Sigmoid colon (tissue), 6 donors: ENCODE measurements at regions not wholly inside any gene's neighbourhood (a gene's known extent, or its start where the extent isn't known, plus 50 kb on each side); places are given as distances from the start of the nearest gene placed in this dataset.
A peak's percentile ranks its signal among the peaks of the same experiment; 100 is the strongest.

ENCODE experiments used
- DNase-seq: peaks from one replicate; pipeline ENCODE4 v3.0.0-alpha.2; 2019
- H3K27ac ChIP-seq, 4 donors: fragments of 200-600 bp; sonication (generic); one replicate each; pipeline ENCODE4 v1.5.1; 2016 to 2019; ENCODE audit warnings: mild to moderate bottlenecking in 1 of 4
- H3K27me3 ChIP-seq, 3 donors: fragments of 200-600 bp; sonication (generic); one replicate each; pipeline ENCODE4 v1.5.1; 2019; ENCODE audit warnings: mild to moderate bottlenecking in 1 of 3
- H3K36me3 ChIP-seq, 4 donors: fragments of 200-600 bp; sonication (generic); one replicate each; pipeline ENCODE4 v1.5.1; 2016 to 2019
- H3K4me1 ChIP-seq, 4 donors: fragments of 200-600 bp; sonication (generic); one replicate each; pipeline ENCODE4 v1.5.1; 2017 to 2019
- H3K4me3 ChIP-seq, 4 donors: fragments of 200-600 bp; sonication (generic); one replicate each; pipeline ENCODE4 v1.5.1; 2017 to 2019; ENCODE audit warnings: mild to moderate bottlenecking in 2 of 4, moderate library complexity in 1 of 4
- H3K9me3 ChIP-seq, 4 donors: fragments of 200-600 bp in 3 of 4; sonication (generic) in 3 of 4; one replicate each; pipeline versions ENCODE4 v1.5.1 to v1.6.1; 2013 to 2019
- EP300 ChIP-seq, 4 donors: sonication (generic); formaldehyde crosslinking; IDR thresholded peaks; one replicate each; pipeline ENCODE4 v1.6.1; 2017; ENCODE audit warnings: antibody characterized with exemption in 4 of 4
- POLR2A ChIP-seq, 2 donors: fragments of 450-650 bp; IDR thresholded peaks; one replicate each; pipeline ENCODE4 v1.6.1; 2016; ENCODE audit warnings: antibody characterized with exemption in 2 of 2, mild to moderate bottlenecking in 2 of 2, moderate library complexity in 2 of 2
- POLR2AphosphoS5 ChIP-seq, 4 donors: sonication (generic); formaldehyde crosslinking; IDR thresholded peaks; one replicate each; pipeline ENCODE4 v1.6.1; 2017; ENCODE audit warnings: antibody characterized with exemption in 4 of 4
- WGBS, 2 donors: extraction: QIAGEN DNeasy Blood & Tissue Kit; methylation state at CpG; one replicate each; pipeline ENCODE4 v1.1.7; 2013; 5-methylcytosine and 5-hydroxymethylcytosine counted together
- intact Hi-C: fragments of 100-400 bp; cut with DNase I; formaldehyde crosslinking; loops from one replicate; pipeline ENCODE4 v1.15.1; 2023
- TF ChIP-seq, protein P1 (sequence below), 4 experiments: fragments of 450-650 bp in 3 of 4; fragments of 200-600 bp in 1 of 4; IDR thresholded peaks; one replicate each; pipeline ENCODE4 v1.5.1; 2016 to 2019; ENCODE audit warnings: antibody characterized with exemption in 4 of 4, mild to moderate bottlenecking in 3 of 4, moderate library complexity in 2 of 4
- donor health status: healthy with polysubstance abuse.
- donor health status: healthy.

DNA sequence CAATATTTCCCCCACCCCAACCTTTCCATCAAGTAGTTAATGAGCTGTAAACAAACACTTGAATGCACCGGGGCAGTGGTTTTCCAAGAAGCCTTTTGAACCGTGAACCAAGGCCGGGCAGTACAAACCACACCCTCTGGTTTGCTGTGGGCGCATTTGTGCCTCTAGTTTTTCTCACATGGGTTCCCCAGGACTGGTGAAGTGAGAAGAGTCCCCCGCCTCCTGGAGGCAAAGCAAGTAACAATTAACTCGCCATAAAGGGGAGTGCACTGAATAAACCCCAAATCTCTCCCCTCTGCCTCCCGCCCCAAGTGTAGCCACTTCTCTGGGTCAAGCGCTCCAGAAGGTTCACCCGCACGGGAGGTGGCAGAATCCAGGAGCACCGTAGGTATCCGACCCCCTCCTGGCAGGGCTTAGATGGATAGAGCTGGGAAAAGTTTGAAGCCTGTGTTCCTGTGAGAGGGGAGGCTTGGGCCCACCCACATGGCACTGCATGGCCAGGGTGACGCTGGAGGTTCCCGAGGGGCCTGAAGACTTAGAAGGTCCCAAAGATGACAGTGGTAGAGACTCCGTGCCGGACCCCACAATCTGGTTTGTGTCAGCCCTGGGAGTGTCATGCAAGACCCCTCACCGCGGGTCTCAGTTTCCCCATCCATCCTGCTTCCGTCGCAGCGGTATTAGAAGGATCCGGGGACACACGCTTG, 182.2 kb downstream of the SMAD2 start:
- TF ChIP-seq, protein P1, sequence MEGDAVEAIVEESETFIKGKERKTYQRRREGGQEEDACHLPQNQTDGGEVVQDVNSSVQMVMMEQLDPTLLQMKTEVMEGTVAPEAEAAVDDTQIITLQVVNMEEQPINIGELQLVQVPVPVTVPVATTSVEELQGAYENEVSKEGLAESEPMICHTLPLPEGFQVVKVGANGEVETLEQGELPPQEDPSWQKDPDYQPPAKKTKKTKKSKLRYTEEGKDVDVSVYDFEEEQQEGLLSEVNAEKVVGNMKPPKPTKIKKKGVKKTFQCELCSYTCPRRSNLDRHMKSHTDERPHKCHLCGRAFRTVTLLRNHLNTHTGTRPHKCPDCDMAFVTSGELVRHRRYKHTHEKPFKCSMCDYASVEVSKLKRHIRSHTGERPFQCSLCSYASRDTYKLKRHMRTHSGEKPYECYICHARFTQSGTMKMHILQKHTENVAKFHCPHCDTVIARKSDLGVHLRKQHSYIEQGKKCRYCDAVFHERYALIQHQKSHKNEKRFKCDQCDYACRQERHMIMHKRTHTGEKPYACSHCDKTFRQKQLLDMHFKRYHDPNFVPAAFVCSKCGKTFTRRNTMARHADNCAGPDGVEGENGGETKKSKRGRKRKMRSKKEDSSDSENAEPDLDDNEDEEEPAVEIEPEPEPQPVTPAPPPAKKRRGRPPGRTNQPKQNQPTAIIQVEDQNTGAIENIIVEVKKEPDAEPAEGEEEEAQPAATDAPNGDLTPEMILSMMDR (IDR thresholded peaks at IDR 0.05), result no peak
- TF ChIP-seq POLR2AphosphoS5 (IDR thresholded peaks at IDR 0.05), result no peak
- no peak for TF ChIP-seq EP300 (IDR thresholded peaks at IDR 0.05)
- TF ChIP-seq POLR2A (IDR thresholded peaks at IDR 0.05), result no peak
- no peaks in the 10 kb centered on the region for H3K27me3 ChIP-seq
- intact Hi-C loops, result loop anchor here (5.0 kb wide), 3 partner anchors 184 to 646 kb away; partner anchors contain the start of gene SMAD2
- no peak overlapping the region for H3K27ac ChIP-seq
- no peak overlapping the region for H3K4me3 ChIP-seq
- peaks cover 0 to 7% (median 4%) of the 10 kb centered on the region in 4 donors for H3K4me1 ChIP-seq
- H3K9me3 ChIP-seq, result no peaks in the 10 kb centered on the region
- H3K36me3 ChIP-seq, result no peaks in the 10 kb centered on the region
- WGBS, 2 donors, result 75% methylated on average over 23 of the region's 23 CpGs
- no peak for DNase-seq

GRCh38 chr18:47747260-47747795, 183.1 kb downstream of the SMAD2 start:
- Histone ChIP-seq H3K27me3 (no peaks in the 10 kb centered on the region), H3K27ac (no peak overlapping the region), H3K4me3 (no peak overlapping the region), H3K36me3 (no peaks in the 10 kb centered on the region), H3K9me3 (no peaks in the 10 kb centered on the region), H3K4me1 (peaks cover 0 to 7% (median 4%) of the 10 kb centered on the region in 4 donors)
- no peak for DNase-seq
- TF ChIP-seq EP300 (IDR thresholded peaks at IDR 0.05) (no peak), POLR2AphosphoS5 (IDR thresholded peaks at IDR 0.05) (no peak), POLR2A (IDR thresholded peaks at IDR 0.05) (no peak)
- TF ChIP-seq, protein P1 (IDR thresholded peaks at IDR 0.05), result no peak
- 91% methylated on average over 12 of the region's 12 CpGs for WGBS, 2 donors
- intact Hi-C loops, result loop anchor here (5.0 kb wide), 3 partner anchors 185 to 645 kb away; partner anchors contain the start of gene SMAD2

DNA sequence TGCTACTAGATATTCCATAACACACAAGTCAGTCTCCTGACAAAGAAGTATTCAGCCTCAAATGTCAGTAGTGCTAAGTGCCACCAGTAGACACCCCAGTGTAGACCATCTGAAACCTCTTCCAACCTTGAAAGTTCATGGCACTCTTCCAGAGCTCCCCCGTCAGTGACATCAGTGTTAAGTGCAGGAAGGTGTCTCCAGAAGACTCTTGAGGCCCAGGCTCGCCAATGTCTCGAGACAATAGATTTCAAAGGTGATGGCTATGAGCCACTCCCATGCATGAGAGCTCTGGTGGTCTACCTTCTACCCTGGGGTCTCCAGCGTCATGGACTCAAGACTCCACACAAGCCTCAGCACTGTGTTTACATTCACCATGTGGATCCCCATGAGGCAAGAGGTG, 183.8 kb downstream of the SMAD2 start:
- no peak overlapping the region for H3K27ac ChIP-seq
- DNase-seq, result no peak
- H3K36me3 ChIP-seq, result no peaks in the 10 kb centered on the region
- TF ChIP-seq EP300 (IDR thresholded peaks at IDR 0.05) (no peak), POLR2AphosphoS5 (IDR thresholded peaks at IDR 0.05) (no peak), POLR2A (IDR thresholded peaks at IDR 0.05) (no peak)
- 93 to 95% methylated on average over 4 of the region's 4 CpGs for WGBS, 2 donors
- H3K9me3 ChIP-seq, result no peaks in the 10 kb centered on the region
- H3K4me3 ChIP-seq, result no peak overlapping the region
- peaks cover 0 to 7% (median 4%) of the 10 kb centered on the region in 4 donors for H3K4me1 ChIP-seq
- H3K27me3 ChIP-seq, result no peaks in the 10 kb centered on the region
- intact Hi-C loops, result loop anchor here (5.0 kb wide), 3 partner anchors 186 to 644 kb away; partner anchors contain the start of gene SMAD2

DNA sequence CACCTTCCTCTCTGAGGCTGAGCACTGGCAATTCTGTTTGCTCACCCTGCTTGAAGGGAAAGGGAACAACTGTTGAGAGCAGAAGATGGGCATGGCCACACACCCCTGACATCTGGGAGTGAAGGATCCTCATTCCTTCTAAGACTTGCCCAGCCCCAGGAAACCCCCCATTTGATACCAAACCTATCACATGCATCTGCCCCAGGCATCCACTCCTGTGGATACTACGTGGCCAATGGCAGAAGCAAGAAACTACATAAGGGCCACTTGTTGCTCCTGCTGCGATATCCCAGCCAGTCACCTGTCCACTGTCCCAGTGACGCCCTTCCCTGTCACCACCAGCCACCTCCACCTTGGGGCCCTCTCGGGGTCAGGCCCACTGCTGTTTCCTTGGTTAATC, 185.2 kb downstream of the SMAD2 start:
- no peak overlapping the region for H3K4me3 ChIP-seq
- no peak for TF ChIP-seq EP300 (IDR thresholded peaks at IDR 0.05)
- TF ChIP-seq POLR2AphosphoS5 (IDR thresholded peaks at IDR 0.05), result no peak
- TF ChIP-seq POLR2A (IDR thresholded peaks at IDR 0.05), result no peak
- TF ChIP-seq, protein P1 (IDR thresholded peaks at IDR 0.05), result no peak
- DNase-seq, result no peak
- no peaks in the 10 kb centered on the region for H3K27me3 ChIP-seq
- H3K4me1 ChIP-seq, result peaks cover 0 to 7% (median 4%) of the 10 kb centered on the region in 4 donors
- H3K36me3 ChIP-seq, result no peaks in the 10 kb centered on the region
- WGBS, 2 donors, result 88 to 90% methylated on average over 4 of the region's 4 CpGs
- H3K9me3 ChIP-seq, result no peaks in the 10 kb centered on the region
- intact Hi-C loops, result loop anchor here (5.0 kb wide), 3 partner anchors 187 to 643 kb away; partner anchors contain the start of gene SMAD2
- H3K27ac ChIP-seq, result no peak overlapping the region

DNA sequence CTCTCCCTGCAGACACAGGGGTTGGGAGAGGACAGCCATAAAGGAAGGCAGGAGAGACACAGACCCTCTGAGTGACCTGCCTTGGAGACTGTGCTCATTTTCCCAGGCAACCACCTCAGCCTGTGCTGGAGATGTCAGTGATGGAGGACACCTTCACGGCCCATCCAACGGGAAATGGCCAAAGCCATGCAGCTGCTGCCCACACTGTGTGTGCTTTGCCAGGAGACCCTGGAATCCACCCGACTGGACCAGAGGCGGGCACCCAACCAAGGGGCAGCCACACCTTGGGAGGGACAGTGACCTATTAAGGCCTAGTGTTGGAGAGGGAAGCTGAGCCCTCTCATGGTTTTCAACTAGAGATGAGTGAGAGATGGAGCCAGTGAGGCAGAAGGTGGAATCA, 192.5 kb downstream of the SMAD2 start:
- peaks cover 0 to 28% (median 0%) of the 10 kb centered on the region in 3 donors for H3K27me3 ChIP-seq
- H3K4me1 ChIP-seq, result no peaks in the 10 kb centered on the region
- H3K9me3 ChIP-seq, result no peaks in the 10 kb centered on the region
- 94 to 97% methylated on average over 4 of the region's 4 CpGs for WGBS, 2 donors
- intact Hi-C loops, result no loop called here
- peak; percentile 58 for DNase-seq
- H3K4me3 ChIP-seq, result no peak overlapping the region
- no peak overlapping the region for H3K27ac ChIP-seq
- no peak for TF ChIP-seq POLR2AphosphoS5 (IDR thresholded peaks at IDR 0.05)
- no peak for TF ChIP-seq POLR2A (IDR thresholded peaks at IDR 0.05)
- TF ChIP-seq, protein P1 (IDR thresholded peaks at IDR 0.05), result no peak
- TF ChIP-seq EP300 (IDR thresholded peaks at IDR 0.05), result no peak
- H3K36me3 ChIP-seq, result no peaks in the 10 kb centered on the region
